ENCODE measurements at regions not wholly inside any gene's neighbourhood (a gene's known extent, or its start where the extent isn't known, plus 50 kb on each side); places are given as distances from the start of the nearest gene placed in this dataset.

DNA sequence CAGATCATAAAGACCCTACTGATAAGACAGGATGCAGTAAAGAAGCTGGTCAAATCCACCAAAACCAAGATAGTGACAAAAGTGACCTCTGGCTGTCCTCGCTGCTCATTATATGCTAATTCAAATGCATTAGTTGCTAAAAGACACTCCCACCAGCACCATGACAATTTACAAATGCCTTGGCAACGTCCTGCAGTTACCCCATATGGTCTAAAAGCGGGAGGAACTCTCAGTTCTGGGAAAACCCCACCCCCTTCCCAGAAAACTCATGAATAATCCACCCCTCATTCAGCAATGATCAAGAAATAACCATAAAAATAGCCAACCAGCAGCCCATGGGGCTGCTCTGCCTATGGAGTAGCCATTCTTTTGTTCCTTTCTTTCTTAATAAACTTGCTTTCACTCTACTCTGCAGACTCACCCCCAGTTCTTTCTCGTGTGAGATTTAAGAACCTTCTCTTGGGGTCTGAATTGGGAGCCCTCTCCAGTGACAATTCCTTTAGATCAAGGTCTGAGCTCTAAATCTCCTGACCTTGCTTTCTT, 217.1 kb upstream of the STS start:
- TF ChIP-seq GABPA (IDR thresholded peaks at IDR 0.05; ENCODE audit: low read depth) (no peak), CTCF (IDR thresholded peaks at IDR 0.05) (no peak), RAD21 (IDR thresholded peaks at IDR 0.05; ENCODE audit: low read length) (no peak), NFIC (IDR thresholded peaks at IDR 0.05; ENCODE audit: borderline replicate concordance) (no peak)

Measured in SK-N-SH (cell line).